22Rv1 (cell line): ENCODE measurements at regions not wholly inside any gene's neighbourhood (a gene's known extent, or its start where the extent isn't known, plus 50 kb on each side); places are given as distances from the start of the nearest gene placed in this dataset.

Experiments
- CTCF ChIP-seq: fragments of 450-650 bp; IDR thresholded peaks from 2 replicates; pipeline ENCODE4 v1.5.1; 2017; ENCODE audit warnings: mild to moderate bottlenecking
- ZFX ChIP-seq: fragments of 450-650 bp; IDR thresholded peaks from 2 replicates; pipeline ENCODE4 v1.6.1; 2017; ENCODE audit warnings: antibody characterized with exemption, borderline replicate concordance

- TF ChIP-seq CTCF (no peak), ZFX (no peak)
These were observed 330.0 kb downstream of the DDX10 start for GRCh38 chr11:108994887-108995286.
